Upper lobe of left lung (tissue), 6 donors: ENCODE measurements at regions not wholly inside any gene's neighbourhood (a gene's known extent, or its start where the extent isn't known, plus 50 kb on each side); places are given as distances from the start of the nearest gene placed in this dataset.

Experiments used
- ATAC-seq, 2 donors: fragments of 200-7000 bp; cut with Tn5 transposase; one replicate each; pipeline ENCODE4 v1.9.1; 2022; ENCODE audit warnings: mild to moderate bottlenecking in 2 of 2, moderate library complexity in 2 of 2; ENCODE audit not compliant: low FRiP score in 2 of 2
- DNase-seq, 2 donors: peaks; one replicate each; pipeline ENCODE4 v3.0.0-alpha.2; 2019 to 2020
- H3K27ac ChIP-seq, 4 donors: fragments of 200-600 bp; sonication (generic); one replicate each; pipeline ENCODE4 v1.5.1; 2016 to 2019
- H3K27me3 ChIP-seq, 4 donors: fragments of 200-600 bp; sonication (generic); one replicate each; pipeline ENCODE4 v1.5.1; 2017 to 2019
- H3K36me3 ChIP-seq, 4 donors: fragments of 200-600 bp; sonication (generic); one replicate each; pipeline ENCODE4 v1.5.1; 2016 to 2019
- H3K4me1 ChIP-seq, 4 donors: fragments of 200-600 bp; sonication (generic); one replicate each; pipeline ENCODE4 v1.5.1; 2018 to 2019
- H3K4me3 ChIP-seq, 4 donors: fragments of 200-600 bp; sonication (generic); one replicate each; pipeline ENCODE4 v1.5.1; 2017 to 2019; ENCODE audit warnings: mild to moderate bottlenecking in 2 of 4, moderate library complexity in 1 of 4
- H3K9me3 ChIP-seq, 4 donors: fragments of 200-600 bp; sonication (generic); one replicate each; pipeline ENCODE4 v1.5.1; 2018 to 2019
- CTCF ChIP-seq, 6 experiments: fragments of 450-650 bp in 4 of 6; fragments of 200-600 bp in 2 of 6; sonication (generic) in 2 of 6; IDR thresholded peaks; one replicate each; pipeline ENCODE4 v1.5.1; 2016 to 2019; ENCODE audit warnings: antibody characterized with exemption in 6 of 6
- EP300 ChIP-seq, 4 donors: sonication (generic); formaldehyde crosslinking; IDR thresholded peaks; one replicate each; pipeline ENCODE4 v1.5.1; 2017; ENCODE audit warnings: antibody characterized with exemption in 4 of 4, control low read depth in 2 of 4
- POLR2A ChIP-seq, 4 donors: fragments of 450-650 bp; IDR thresholded peaks; one replicate each; pipeline ENCODE4 v1.5.1; 2016 to 2017; ENCODE audit warnings: antibody characterized with exemption in 4 of 4, mild to moderate bottlenecking in 2 of 4
- POLR2AphosphoS5 ChIP-seq, 2 donors: sonication (generic); formaldehyde crosslinking; IDR thresholded peaks; one replicate each; pipeline ENCODE4 v1.5.1; 2017; ENCODE audit warnings: antibody characterized with exemption in 2 of 2
- WGBS, 2 donors: methylation state at CpG; one replicate each; pipeline ENCODE4 v1.1.5; 2017 to 2018; 5-methylcytosine and 5-hydroxymethylcytosine counted together
- donor health status: DM: no; HTN: no; CAD: no; lungs with moderate emphysema.
- donor health status: DM: no; HTN: yes; CAD: no; lungs with severe emphysema.

GRCh38 chr13:72295153-72295552 lies 428.1 kb upstream of the DACH1 start:
- TF ChIP-seq POLR2AphosphoS5 (IDR thresholded peaks at IDR 0.05): no peak
- TF ChIP-seq POLR2A (IDR thresholded peaks at IDR 0.05): no peak
- no peaks in the 10 kb centered on the region for H3K27me3 ChIP-seq
- DNase-seq (no peak), ATAC-seq (peak; percentile 34 to 35)
- H3K9me3 ChIP-seq: no peaks in the 10 kb centered on the region
- H3K4me1 ChIP-seq: peaks cover 0 to 4% (median 0%) of the 10 kb centered on the region in 4 donors
- H3K4me3 ChIP-seq: no peak overlapping the region
- WGBS, 2 donors: 54 to 61% methylated on average over 2 of the region's 2 CpGs
- no peak overlapping the region for H3K27ac ChIP-seq
- no peaks in the 10 kb centered on the region for H3K36me3 ChIP-seq

GRCh38 chr13:72293206-72293605 lies 426.2 kb upstream of the DACH1 start:
- H3K36me3 ChIP-seq: no peaks in the 10 kb centered on the region
- no peak for TF ChIP-seq POLR2AphosphoS5 (IDR thresholded peaks at IDR 0.05)
- TF ChIP-seq EP300 (IDR thresholded peaks at IDR 0.05): no peak
- no peak for TF ChIP-seq POLR2A (IDR thresholded peaks at IDR 0.05)
- no peak for TF ChIP-seq CTCF (IDR thresholded peaks at IDR 0.05)

GRCh38 chr13:72290962-72291681 lies 424.1 kb upstream of the DACH1 start:
- no peak for DNase-seq
- TF ChIP-seq CTCF (IDR thresholded peaks at IDR 0.05) (no peak), POLR2AphosphoS5 (IDR thresholded peaks at IDR 0.05) (no peak), POLR2A (IDR thresholded peaks at IDR 0.05) (no peak), EP300 (IDR thresholded peaks at IDR 0.05) (no peak)
- Histone ChIP-seq H3K27ac (no peak overlapping the region), H3K4me1 (peaks cover 0 to 4% (median 0%) of the 10 kb centered on the region in 4 donors), H3K36me3 (no peaks in the 10 kb centered on the region), H3K27me3 (no peaks in the 10 kb centered on the region), H3K9me3 (no peaks in the 10 kb centered on the region), H3K4me3 (no peak overlapping the region)
- no peak for ATAC-seq

More at GRCh38 chr13:72293206-72293605, 426.2 kb upstream of the DACH1 start:
- Histone ChIP-seq H3K4me3 (no peak overlapping the region), H3K27ac (no peak overlapping the region), H3K27me3 (no peaks in the 10 kb centered on the region), H3K4me1 (peaks cover 0 to 4% (median 0%) of the 10 kb centered on the region in 4 donors), H3K9me3 (no peaks in the 10 kb centered on the region)
- no peak for DNase-seq
- no peak for ATAC-seq
- WGBS, 2 donors: 80 to 86% methylated on average over 1 of the region's 1 CpG

- Histone ChIP-seq H3K27me3 (no peaks in the 10 kb centered on the region), H3K4me1 (no peaks in the 10 kb centered on the region), H3K36me3 (no peaks in the 10 kb centered on the region), H3K27ac (no peak overlapping the region), H3K9me3 (no peaks in the 10 kb centered on the region), H3K4me3 (no peak overlapping the region)
- no peak for DNase-seq
- TF ChIP-seq EP300 (IDR thresholded peaks at IDR 0.05) (no peak), POLR2A (IDR thresholded peaks at IDR 0.05) (no peak), POLR2AphosphoS5 (IDR thresholded peaks at IDR 0.05) (no peak), CTCF (IDR thresholded peaks at IDR 0.05) (no peak)
- no peak for ATAC-seq
Observed at GRCh38 chr13:72286421-72286820, 419.4 kb upstream of the DACH1 start.

- ATAC-seq (no peak), DNase-seq (no peak)
- WGBS, 2 donors: 93 to 95% methylated on average over 2 of the region's 2 CpGs
- H3K4me3 ChIP-seq: no peak overlapping the region
- no peaks in the 10 kb centered on the region for H3K4me1 ChIP-seq
- H3K27ac ChIP-seq: no peak overlapping the region
- no peaks in the 10 kb centered on the region for H3K27me3 ChIP-seq
- H3K36me3 ChIP-seq: no peaks in the 10 kb centered on the region
- TF ChIP-seq POLR2A (IDR thresholded peaks at IDR 0.05) (no peak), CTCF (IDR thresholded peaks at IDR 0.05) (no peak), EP300 (IDR thresholded peaks at IDR 0.05) (no peak), POLR2AphosphoS5 (IDR thresholded peaks at IDR 0.05) (no peak)
- H3K9me3 ChIP-seq: no peaks in the 10 kb centered on the region
Observed at GRCh38 chr13:72284791-72285190, 417.8 kb upstream of the DACH1 start.
